GM11168 (cell line): ENCODE measurements at regions not wholly inside any gene's neighbourhood (a gene's known extent, or its start where the extent isn't known, plus 50 kb on each side); places are given as distances from the start of the nearest gene placed in this dataset.

Source experiments
- in situ Hi-C: fragments of 300-500 bp; cut with MboI; formaldehyde crosslinking; loops from one replicate; pipeline ENCODE4 v1.12.0; 2022; ENCODE audit warnings: low sequenced_read_pairs; ENCODE audit not compliant: unreplicated experiment

DNA sequence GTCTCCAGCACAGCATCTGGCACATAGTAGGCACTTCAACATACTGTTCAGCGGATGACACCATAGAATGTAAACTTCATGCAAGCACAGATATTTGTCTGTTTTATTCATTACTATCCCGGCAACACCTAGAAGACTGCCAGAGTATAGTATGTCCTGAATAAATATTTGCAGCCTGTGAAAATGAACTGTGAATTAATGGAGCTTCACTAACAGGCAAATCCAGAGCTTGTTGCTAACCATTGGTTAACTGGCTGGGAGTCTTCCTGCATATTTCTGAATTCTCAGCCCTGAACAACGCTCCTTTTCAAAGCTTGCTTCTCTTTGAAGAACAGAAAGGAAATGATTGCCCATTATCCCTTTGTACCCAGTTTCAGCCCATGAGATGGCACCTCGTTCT, 243.3 kb upstream of the CRY1 start:
- in situ Hi-C loops: no loop called here

DNA sequence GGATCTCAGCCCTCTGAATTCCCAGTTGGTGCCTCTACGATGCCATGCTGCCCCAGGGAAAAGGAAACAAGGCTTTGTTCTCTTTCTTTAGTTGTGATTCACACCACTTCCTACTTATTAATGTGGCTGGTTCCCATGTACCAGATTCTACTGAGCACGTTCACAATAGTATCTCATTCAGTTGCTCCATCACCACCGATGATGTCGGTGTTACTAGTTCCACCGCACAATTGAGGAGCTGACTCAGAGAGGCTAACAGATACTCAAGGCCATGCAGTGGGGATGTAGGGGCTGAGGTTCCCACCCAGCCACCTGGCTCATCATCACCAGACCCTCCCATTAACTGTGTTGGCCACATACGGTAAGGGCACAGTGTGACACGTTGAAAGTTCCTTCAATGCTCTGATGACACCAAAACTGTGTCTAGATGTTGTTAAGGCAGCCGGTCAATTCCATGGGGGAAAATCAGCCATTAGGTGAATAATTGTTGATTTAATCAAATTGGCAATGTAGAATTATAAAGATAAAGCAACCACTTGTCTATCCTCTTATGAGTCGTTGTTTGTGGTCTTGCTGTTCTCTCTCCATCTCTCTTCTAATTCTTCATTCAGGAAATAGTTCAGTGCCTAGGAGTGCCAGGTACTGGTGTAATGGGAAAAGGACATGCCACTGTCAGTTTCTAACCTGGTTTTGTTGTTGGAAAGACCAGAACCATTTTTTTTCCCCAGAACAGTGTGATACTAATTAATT, 244.2 kb upstream of the CRY1 start:
- in situ Hi-C loops: no loop called here

DNA sequence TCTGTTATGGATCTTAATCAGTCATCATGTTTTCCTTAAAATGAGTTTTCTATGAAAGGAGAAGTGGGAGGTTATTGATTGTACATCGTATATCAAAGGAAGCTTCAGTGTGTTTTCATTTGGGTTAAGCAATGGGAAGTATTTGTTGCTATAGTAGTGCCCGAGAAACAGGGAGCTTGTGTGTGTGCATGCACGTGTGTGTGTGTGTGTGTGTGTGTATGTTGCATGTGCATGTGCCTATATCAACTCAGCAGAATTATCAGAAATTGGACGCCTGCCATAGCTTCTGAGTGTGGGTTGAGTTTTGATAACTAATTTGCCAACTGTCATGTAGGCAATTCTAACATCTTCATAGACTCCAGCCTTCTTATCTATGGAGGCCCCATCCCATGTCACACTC, 246.1 kb upstream of the CRY1 start:
- in situ Hi-C loops: no loop called here

DNA sequence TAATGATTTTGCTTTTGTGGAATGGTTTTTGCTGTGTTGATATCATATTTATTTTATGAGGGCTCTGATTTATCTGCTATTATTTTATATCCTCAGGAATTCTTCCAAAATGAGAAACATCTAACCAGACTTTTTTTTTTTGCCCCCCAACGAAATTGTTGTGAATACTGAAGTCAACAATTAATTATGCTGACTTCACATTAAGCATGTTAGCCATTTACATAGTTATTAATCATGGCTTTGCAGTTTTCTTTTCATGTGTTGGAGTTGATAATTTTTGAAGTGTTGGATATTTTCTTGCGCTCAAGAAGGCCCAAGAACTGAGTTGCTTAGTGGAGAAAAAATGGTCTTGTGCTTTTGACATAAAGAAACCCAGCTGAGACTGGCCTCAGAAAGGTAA, 246.6 kb upstream of the CRY1 start:
- in situ Hi-C loops: no loop called here

DNA sequence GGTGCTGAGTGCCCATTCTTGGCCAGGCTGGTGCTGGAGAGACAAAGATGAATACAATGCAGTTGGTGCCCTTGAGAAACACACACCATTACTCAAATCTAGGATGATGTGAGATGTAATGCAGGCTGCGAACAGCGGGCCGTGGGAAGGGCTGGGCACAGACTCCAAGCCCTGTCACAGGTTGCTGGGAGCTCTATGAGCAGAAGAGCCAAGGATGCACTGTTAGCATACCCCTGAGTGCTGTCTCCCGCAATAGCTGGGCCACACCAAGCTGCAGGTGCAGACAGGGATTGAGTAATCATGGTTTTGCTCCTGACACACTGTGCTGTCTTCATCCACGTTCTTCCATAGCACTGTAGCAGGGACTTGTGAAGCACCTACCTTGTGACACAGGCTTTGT, 247.5 kb upstream of the CRY1 start:
- in situ Hi-C loops: no loop called here

DNA sequence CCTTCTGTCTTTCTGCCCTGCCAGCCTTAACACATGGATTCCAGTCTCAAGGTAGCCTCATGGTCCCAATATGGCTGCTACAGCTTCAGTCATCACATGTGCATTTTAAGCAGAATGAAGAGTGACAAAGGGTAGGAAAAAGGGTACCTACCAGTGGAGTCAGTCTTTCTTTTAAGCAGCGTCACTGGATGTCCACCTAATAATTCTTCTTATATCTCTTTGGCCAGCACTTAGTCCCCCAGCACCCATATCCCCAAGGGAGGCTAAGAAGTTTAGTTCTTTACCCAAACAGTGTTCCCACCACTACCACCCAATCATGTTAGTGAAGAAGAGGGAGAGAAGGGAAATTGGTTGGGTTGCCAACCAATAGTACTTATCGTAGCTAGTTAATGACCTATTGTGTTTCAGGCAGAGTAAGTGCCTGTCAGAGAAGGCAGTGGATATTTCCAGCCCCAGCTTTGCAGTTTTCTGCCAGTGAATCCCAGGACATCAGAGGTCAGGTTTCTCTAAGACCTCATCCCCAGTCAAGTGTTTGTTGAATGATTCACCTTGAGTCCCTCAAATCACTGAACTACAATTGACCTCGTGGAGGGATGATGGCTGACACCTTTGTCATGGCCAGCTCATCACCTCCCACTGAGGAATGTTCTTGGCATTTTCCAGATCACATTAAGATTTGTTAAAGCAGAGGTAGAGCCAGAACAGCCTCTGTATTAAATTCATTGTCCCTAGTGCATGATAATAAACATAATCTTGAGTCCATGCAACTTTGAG, 250.9 kb upstream of the CRY1 start:
- in situ Hi-C loops: no loop called here

DNA sequence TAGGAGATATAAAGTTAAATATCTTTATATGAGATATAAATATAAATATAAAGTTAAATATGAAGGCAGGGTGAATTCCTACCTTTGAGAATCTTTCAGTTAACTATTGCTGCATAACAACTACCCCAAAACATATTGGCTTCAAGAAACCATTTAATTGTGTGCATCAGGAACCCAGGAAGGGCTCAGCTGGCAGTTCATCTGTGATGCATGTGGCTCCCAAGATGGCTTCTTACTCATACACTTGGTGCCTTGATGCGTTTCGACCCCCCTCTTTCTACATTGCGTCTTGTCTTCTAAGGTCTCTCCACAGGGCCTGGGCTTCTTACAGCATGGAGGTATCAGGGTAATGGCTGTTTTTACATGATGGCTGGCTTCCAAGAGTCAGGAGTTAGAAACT, 253.9 kb upstream of the CRY1 start:
- in situ Hi-C loops: no loop called here

DNA sequence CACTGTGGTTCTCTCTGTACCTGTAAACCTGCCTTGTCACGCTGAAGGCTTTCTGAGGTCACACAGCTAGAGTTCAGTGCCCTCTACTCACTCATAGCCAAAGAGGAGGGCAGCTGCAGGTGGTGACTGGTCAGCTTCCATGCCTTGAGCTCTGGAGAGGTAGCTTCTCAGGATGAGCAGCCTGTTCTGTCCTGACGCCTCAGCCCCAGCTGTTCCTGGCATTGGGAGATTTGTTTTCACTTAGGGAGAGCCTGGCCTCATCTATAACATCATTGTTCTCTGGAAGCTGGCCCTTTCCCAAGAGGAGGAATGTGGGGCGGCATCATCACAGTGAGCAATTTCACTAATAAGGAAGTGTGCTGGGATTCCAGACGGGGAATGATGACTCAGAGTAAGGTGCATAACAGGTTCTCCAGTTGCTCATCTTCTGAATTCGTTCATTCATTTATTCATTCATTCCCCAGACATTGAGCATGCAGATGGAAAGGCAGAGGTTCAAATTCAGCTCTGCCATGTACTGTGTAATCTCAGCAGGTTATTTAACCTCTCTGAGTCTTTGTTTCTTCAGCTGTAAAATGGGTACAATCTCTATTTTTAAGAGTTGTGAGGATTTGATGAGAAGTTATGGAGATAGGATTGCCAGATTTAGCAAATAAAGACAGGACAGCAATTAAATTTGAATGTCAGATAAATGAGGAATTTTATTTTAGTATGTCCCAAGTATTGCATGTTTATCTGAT, 255.8 kb upstream of the CRY1 start:
- in situ Hi-C loops: no loop called here

DNA sequence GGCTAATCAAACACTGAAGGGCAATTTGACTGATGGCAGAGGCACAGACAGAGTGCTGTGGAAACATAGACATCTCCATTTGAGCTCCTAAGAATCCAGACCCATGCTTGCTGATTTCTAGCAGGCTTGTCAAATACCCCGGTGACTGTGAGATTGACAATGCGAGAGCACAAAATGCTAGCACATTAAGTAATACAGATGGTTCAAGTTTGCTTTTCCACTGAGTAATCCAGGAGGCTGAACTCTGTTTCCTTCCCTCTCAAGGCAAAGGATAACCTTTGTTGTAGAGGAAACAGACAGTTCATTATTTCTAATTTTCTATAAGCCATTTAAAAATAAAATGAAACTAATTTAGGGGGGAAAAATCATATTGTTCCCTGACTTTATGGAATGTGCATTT, 256.5 kb upstream of the CRY1 start:
- in situ Hi-C loops: no loop called here

DNA sequence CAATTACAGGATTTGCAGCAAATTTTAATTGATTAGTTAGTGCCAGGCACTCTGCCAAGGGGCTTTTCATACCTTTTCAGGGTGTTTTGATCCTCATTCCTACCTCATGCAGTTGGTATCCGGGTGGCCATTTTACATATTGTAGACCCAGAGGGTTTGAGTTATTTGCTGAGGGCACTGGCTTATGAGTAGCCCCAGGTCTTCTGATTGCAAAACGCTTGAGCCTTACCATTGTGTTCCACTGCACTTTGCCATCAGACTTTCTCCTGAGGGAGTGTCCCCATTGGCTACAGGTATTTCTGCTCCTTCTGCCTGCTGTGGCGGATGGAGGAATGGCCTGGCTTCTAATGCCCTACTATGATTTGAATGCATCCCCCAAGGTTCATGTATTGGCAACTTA, 257.8 kb upstream of the CRY1 start:
- in situ Hi-C loops: no loop called here

DNA sequence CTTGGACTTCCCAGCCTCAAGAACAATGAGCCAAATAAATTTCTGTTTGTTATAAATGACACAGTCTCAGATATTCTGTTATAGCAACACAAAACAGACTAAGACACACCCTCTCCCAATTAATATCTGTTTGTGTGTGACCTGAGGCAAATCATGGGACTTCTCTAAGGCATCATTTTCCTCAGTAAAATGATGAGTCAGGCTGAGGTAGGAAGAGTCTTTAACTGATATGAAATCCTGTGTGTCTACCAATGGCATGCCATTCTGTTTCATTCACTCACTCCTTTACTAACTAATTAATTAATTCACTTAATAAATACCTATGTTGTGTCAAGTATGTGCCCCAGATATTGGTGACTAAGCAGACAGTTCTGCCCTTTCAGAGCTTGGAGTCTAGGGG, 258.4 kb upstream of the CRY1 start:
- in situ Hi-C loops: no loop called here

DNA sequence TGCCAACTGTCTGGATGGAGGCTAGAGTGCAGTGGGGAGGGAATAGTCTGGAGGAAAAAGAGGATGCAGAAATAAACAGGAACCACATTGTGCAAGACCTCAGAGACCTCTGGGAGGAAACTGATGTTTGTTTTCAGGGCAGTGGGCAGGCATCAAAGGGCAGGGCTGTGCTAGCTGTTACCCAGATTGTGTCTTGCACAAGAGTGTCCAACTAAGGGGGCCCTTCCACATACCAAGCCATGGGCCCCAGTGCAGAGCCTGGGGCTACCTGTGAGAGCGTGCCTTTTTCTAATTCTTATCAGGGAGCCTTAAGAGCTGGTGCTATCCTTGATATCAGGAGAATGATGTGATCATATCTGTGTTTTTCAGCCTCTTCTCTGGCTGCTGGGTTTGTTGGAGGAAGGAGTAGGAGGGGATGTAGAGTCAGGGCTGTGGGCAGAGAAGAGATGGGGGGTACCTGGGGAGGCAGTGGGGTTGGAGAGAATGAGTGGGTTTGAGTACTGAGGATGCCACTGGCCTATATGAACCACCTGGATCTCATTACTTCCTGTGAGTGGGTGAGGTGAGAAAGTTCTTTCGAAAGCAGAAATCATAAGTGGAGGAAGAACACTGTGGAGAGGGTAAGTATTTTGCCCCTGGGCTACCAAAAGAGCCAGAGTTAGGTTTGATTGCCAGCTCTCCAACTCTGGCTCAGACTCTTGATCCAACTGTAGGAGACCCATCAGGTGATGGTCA, 259.2 kb upstream of the CRY1 start:
- in situ Hi-C loops: no loop called here

DNA sequence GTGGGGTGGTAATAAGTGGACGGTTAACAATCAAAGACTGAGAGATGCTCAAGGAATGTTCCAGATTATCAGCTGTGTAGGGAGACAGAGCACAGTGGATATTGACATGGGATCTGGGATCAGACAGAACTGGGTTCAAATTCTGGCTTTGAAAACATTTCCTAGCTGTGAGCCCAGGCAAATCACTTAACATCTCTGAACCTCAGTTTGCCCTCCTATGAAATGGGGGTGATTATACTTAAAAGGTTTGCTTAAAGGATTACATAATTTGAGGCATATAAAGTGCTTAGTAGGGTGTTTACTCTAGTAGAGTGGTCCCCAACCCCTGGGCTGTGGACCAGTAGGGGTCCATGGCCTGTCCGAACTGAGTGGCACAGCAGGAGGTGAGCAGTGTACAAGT, 260.0 kb upstream of the CRY1 start:
- in situ Hi-C loops: no loop called here

DNA sequence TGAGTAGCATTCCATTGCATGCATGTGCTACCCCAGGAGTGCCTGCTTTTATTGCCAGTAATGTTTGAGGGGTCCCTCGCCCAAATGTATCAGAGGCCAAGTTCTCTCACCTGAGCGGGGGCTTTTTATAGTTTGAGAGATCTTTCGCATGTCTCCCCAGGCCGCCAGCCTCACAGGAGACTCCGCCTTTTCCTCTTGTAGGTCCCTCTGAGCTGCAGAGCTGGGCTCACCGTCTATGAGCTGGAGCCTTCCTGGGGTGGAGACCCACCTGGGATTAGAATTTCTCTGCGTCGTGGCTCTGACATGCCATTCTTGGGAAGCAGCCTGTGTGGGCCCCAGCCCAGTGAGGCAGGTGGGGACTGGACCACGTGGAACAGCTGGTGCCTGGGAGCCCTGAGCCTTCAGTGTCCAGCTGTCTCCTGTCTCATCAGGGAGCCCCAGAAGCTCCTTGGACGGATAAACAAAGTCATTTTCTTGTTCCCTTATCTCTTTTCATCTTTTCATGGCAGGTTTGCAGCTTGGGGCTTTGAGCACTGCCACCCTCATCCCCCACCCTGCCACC, 261.7 kb upstream of the CRY1 start:
- in situ Hi-C loops: no loop called here

DNA sequence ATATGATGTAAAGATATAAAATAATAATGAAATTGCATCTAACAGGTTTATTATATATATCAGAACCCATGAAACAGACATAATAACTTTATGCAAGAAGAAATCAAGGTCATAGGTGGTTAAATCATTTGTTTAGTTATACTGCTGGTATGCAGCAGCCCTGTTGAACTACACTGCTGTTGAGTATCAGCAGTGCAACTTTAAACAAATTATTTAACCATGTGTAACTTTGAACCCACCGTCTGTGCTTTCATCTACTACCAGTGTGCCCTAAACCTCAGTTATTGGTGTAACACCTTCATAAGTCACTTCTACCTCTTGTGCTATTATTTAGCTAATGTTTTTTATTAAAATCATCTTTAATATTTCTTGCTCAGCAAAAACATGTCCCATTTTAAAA, 262.3 kb upstream of the CRY1 start:
- in situ Hi-C loops: no loop called here

DNA sequence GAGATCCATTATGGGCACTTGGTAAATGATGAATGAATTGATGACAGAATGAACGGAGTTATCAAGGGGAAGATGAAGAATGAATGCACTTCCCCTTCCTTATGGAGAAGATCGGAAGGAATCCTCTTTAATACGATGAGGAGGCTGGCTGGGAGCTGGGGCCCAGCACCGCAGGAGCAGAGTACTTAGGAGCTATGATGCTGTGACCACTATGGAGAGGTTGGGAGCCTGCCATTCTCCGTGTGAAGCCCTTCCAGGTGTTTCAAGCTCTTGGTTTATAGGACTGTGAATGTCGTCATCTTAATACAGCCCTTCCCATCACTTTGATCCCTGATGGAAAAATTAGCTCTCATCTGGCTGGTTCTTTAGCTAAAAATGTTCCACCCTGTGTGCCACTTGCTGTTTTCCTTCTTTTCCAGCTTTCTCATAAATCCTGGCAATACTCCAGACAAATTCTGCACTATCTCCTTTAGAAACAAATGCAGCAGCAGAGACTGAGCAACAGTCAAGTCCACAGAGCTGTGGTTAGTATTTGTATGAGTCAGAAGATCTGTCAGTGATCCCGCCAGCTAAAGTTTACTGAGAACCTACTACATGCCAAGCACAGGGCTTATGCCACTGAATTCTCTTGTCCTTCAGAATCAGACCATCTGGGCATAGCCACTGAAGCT, 263.1 kb upstream of the CRY1 start:
- in situ Hi-C loops: no loop called here

DNA sequence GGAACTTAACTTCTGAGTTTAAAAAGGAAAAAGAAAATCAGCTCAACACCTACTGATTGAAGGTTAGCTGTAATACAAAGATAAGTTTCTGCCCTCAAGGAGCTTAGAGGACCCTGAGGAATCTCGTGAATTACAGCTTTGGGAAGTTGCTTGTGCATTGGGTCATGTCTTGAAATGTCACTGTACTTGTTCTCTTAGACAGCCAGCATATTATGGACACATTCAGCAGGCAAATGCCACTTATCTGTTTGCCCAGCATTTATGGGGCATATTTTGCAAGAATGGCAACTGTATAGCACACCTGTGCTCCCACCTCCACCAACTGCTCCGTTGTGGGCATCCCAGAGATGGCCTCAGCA, 263.6 kb upstream of the CRY1 start:
- in situ Hi-C loops: no loop called here

DNA sequence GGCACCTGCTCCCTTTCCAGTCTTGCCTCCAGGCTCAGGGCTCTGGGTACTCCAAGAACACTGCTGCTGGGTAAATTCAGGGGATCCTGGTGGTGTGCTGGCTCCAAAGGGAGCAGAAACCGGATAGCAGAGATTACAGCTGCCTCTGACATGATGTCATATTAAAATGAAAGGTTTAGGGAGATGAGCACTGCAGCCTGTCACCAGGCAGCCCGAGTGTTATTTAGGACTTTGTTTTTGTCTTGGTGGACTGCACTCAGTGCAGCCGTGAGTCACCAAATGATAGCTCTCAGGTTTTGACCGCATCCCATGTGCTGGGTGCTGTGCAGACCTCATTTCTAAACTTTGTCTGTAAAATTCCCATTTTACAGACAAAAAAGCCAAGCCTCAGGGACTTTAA, 266.0 kb upstream of the CRY1 start:
- in situ Hi-C loops: no loop called here

DNA sequence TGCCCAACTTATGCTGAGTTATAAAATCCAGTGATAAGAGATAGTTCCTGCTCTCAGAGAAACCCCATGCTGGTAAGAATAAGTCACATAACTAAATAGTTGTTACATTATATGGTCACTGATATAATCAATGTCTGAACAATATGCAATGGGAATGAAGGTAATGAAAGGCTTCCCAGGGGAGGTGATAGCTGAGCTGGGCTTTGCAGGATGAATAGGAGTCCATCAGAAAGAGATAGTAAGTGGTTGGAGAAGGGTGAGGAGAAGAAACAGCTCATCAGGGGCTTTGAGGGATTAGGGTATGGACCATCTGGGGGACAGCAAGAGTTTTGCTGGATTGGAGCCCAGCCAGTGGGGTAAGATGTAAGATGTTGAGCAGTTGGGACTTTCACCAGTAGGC, 266.7 kb upstream of the CRY1 start:
- in situ Hi-C loops: no loop called here

DNA sequence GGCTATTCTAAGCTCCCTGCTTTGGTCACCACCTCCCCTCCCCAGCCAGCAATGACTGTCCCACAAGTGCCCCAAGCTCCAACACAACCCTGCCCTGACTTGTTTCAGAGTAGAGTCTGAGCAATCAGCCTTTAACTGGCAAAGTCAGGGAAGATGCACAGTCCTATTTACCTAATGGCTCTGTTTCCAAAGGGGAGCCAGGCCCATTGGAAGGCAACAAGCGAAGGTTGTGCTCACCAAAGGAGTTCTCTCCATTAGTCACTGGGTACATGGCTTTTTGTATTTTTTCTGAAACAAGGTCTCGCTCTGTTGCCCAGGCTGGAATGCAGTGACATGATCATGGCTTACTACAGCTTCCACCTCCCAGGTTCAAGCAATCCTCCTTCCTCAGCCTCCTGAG, 267.1 kb upstream of the CRY1 start:
- in situ Hi-C loops: no loop called here
